Panc1 (cell line): ENCODE measurements at regions not wholly inside any gene's neighbourhood (a gene's known extent, or its start where the extent isn't known, plus 50 kb on each side); places are given as distances from the start of the nearest gene placed in this dataset.

ENCODE experiments used
- CTCF ChIP-seq: fragments of 450-650 bp; IDR thresholded peaks from 2 replicates; pipeline ENCODE4 v1.5.1; 2017; ENCODE audit warnings: mild to moderate bottlenecking
- POLR2AphosphoS5 ChIP-seq: IDR thresholded peaks from 2 replicates; pipeline ENCODE4 v1.6.1; 2012; ENCODE audit warnings: mild to moderate bottlenecking, low read depth, low read length, moderate library complexity
- REST ChIP-seq, 2 experiments: IDR thresholded peaks; 2 replicates each; pipeline ENCODE4 v1.6.1; 2011 to 2012; ENCODE audit warnings: low read depth in 2 of 2, control low read depth in 1 of 2, low read length in 1 of 2, mild to moderate bottlenecking in 1 of 2, moderate library complexity in 1 of 2; ENCODE audit not compliant: insufficient read depth in 1 of 2
- TCF7L2 ChIP-seq: IDR thresholded peaks from 2 replicates; pipeline ENCODE4 v1.6.1; 2011; ENCODE audit warnings: mild to moderate bottlenecking, low read depth, low read length, inconsistent platforms

GRCh38 chr11:127061947-127062346, 61.4 kb upstream of the KIRREL3 start:
- no peak for TF ChIP-seq CTCF
- no peak for TF ChIP-seq POLR2AphosphoS5
- TF ChIP-seq REST (IDR thresholded peaks at IDR 0.05; ENCODE audit: insufficient read depth in 1 of 2, low read depth in 2 of 2, low read length in 1 of 2) = no peak
- no peak for TF ChIP-seq TCF7L2
